KMS-11 (cell line): ENCODE measurements at regions not wholly inside any gene's neighbourhood (a gene's known extent, or its start where the extent isn't known, plus 50 kb on each side); places are given as distances from the start of the nearest gene placed in this dataset.

ENCODE experiments used
- H2AFZ ChIP-seq: fragments of 200-600 bp; sonication (generic); 2 replicates; pipeline ENCODE4 v1.6.1; 2016; ENCODE audit warnings: antibody characterized with exemption, mixed run types, low read depth
- H3K27ac ChIP-seq: fragments of 200-600 bp; sonication (generic); 2 replicates; pipeline ENCODE4 v1.6.1; 2016; ENCODE audit warnings: mild to moderate bottlenecking, mixed run types
- H3K27me3 ChIP-seq: fragments of 200-600 bp; sonication (generic); 2 replicates; pipeline ENCODE4 v1.6.1; 2017; ENCODE audit warnings: mild to moderate bottlenecking, low read depth, mixed run types, moderate library complexity; ENCODE audit not compliant: insufficient read depth
- H3K36me3 ChIP-seq: fragments of 200-600 bp; sonication (generic); 2 replicates; pipeline ENCODE4 v1.6.1; 2017; ENCODE audit warnings: mild to moderate bottlenecking, mixed run types; ENCODE audit not compliant: insufficient read depth
- H3K4me1 ChIP-seq: fragments of 200-600 bp; sonication (generic); 2 replicates; pipeline ENCODE4 v1.6.1; 2016; ENCODE audit warnings: mild to moderate bottlenecking, low read depth, mixed run types; ENCODE audit not compliant: poor library complexity, severe bottlenecking
- H3K4me2 ChIP-seq: fragments of 200-600 bp; sonication (generic); 2 replicates; pipeline ENCODE4 v1.7.0; 2016; ENCODE audit warnings: mild to moderate bottlenecking, mixed run types
- H3K4me3 ChIP-seq: fragments of 200-600 bp; sonication (generic); IDR thresholded peaks from 2 replicates; pipeline ENCODE4 v1.6.1; 2017; ENCODE audit warnings: low read depth, low read length, mixed read lengths; ENCODE audit not compliant: insufficient read depth
- H3K79me2 ChIP-seq: fragments of 200-600 bp; sonication (generic); 2 replicates; pipeline ENCODE4 v1.6.1; 2016; ENCODE audit warnings: low read depth, mixed run types; ENCODE audit not compliant: insufficient read depth
- H3K9ac ChIP-seq: fragments of 200-600 bp; sonication (generic); 2 replicates; pipeline ENCODE4 v1.6.1; 2016; ENCODE audit warnings: mild to moderate bottlenecking, mixed run types
- H4K20me1 ChIP-seq: fragments of 200-600 bp; sonication (generic); 2 replicates; pipeline ENCODE4 v1.6.1; 2016; ENCODE audit warnings: mild to moderate bottlenecking, mixed run types; ENCODE audit not compliant: insufficient read depth
- CTCF ChIP-seq: fragments of 200-600 bp; sonication (generic); conservative IDR thresholded peaks from 2 replicates; pipeline ENCODE4 v1.6.1; 2017; ENCODE audit warnings: low read depth, mild to moderate bottlenecking, antibody characterized with exemption, low read length, moderate library complexity, mixed read lengths

DNA sequence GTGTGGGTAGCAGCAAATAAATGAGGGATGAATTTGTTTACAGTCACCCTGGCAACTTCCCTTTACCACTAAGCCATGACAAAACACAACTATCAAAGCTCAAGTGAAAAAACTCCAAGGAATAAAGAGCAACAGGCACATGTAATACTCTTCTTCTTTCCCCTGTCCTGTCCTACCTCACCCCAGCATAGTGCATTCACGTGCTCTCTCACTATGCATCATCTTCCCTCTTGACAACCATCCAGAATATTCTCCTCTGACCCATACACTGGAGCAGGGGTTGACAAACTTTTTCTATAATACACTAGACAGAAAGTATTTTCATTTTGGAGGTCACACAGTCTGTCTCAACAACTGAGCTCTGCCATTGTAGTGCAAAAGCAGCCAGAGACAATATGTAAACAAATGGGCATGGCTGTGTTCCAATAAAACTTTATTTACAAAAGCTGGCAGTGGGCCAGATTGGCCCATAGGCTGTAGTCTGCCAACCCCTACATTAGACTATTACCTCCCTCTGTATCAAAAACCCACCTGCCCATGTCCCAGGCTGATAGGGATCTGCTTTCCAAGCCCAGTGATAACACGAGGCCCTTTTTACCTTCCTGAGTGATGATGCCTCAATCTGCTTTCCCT is 354.5 kb downstream of the FGFR2 start:
- H3K4me2 ChIP-seq: no peak overlapping the region
- no peaks in the 10 kb centered on the region for H3K27me3 ChIP-seq
- TF ChIP-seq CTCF: no peak
- no peaks in the 10 kb centered on the region for H3K36me3 ChIP-seq
- no peak overlapping the region for H3K27ac ChIP-seq
- H3K4me1 ChIP-seq: no peaks in the 10 kb centered on the region
- H4K20me1 ChIP-seq: no peaks in the 10 kb centered on the region
- no peak overlapping the region for H3K9ac ChIP-seq
- H3K79me2 ChIP-seq: no peaks in the 10 kb centered on the region
- H2AFZ ChIP-seq: no peak overlapping the region
- no peak overlapping the region for H3K4me3 ChIP-seq

DNA sequence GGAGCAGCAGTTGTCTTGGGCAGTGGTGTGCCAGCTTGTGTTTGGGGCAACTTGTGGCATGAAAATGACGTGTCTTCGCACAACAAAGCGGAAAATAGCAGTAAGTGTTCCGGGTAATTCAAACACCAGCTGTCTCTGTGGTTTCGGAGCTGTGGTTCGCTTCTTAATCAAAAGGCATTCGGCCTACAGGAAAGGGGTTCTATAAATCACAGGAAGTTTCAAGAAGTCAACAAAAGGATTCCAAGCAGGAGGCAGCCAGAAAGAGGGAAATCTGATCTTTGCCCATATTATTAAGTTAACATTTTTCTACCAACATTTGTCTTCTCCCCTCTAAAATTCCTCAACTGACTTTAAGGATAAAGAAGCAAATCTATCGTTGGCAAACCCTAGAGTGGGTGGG is 353.4 kb downstream of the FGFR2 start:
- no peaks in the 10 kb centered on the region for H3K36me3 ChIP-seq
- H3K79me2 ChIP-seq: no peaks in the 10 kb centered on the region
- no peak for TF ChIP-seq CTCF
- no peak overlapping the region for H2AFZ ChIP-seq
- H3K4me2 ChIP-seq: no peak overlapping the region
- H3K27ac ChIP-seq: no peak overlapping the region
- no peaks in the 10 kb centered on the region for H3K4me1 ChIP-seq
- H3K27me3 ChIP-seq: no peaks in the 10 kb centered on the region
- H3K4me3 ChIP-seq: no peak overlapping the region
- H4K20me1 ChIP-seq: no peaks in the 10 kb centered on the region
- H3K9ac ChIP-seq: no peak overlapping the region

GRCh38 chr10:121245754-121246153 is 352.5 kb downstream of the FGFR2 start:
- Histone ChIP-seq H3K79me2 (no peaks in the 10 kb centered on the region), H3K4me1 (no peaks in the 10 kb centered on the region), H2AFZ (no peak overlapping the region), H3K36me3 (no peaks in the 10 kb centered on the region), H3K27me3 (no peaks in the 10 kb centered on the region), H3K9ac (no peak overlapping the region), H4K20me1 (no peaks in the 10 kb centered on the region), H3K4me2 (no peak overlapping the region), H3K27ac (no peak overlapping the region), H3K4me3 (no peak overlapping the region)
- no peak for TF ChIP-seq CTCF

DNA sequence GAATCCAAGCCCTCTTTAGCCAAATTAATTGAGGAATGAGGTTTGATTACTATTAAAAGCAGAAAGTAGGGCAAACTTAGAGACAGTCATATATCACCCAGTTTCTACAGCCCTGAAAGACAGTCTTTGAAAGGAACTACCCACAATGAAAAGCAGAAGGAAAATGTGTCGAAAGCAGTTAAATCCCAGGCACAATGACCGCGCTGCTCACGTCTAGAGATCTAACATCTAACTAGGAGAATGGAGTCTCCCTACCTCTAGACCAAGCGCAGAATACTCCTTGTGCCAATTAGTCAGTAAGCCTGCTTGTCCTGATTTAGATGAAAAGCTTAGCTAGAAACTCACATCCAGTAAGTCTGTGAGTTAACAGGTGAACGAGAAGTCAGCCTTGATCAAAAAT is 350.0 kb downstream of the FGFR2 start:
- TF ChIP-seq CTCF: no peak
- Histone ChIP-seq H3K9ac (no peak overlapping the region), H3K4me2 (no peak overlapping the region)

More for the DNA sequence above, 350.0 kb downstream of the FGFR2 start:
- Histone ChIP-seq H3K27me3 (no peaks in the 10 kb centered on the region), H3K36me3 (no peaks in the 10 kb centered on the region), H3K27ac (no peak overlapping the region), H2AFZ (no peak overlapping the region), H3K79me2 (no peaks in the 10 kb centered on the region), H3K4me1 (no peaks in the 10 kb centered on the region), H4K20me1 (no peaks in the 10 kb centered on the region), H3K4me3 (no peak overlapping the region)
